GM23338 (cell line): ENCODE measurements at regions not wholly inside any gene's neighbourhood (a gene's known extent, or its start where the extent isn't known, plus 50 kb on each side); places are given as distances from the start of the nearest gene placed in this dataset.

Experiments
- ATAC-seq: fragments of 200-7000 bp; cut with Tn5 transposase; 3 replicates; pipeline ENCODE4 v1.9.1; 2020
- DNase-seq: peaks from one replicate; pipeline ENCODE4 v3.0.0-alpha.2; 2015; ENCODE audit warnings: low spot score
- H2AFZ ChIP-seq: fragments of 200-600 bp; sonication (generic); 2 replicates; pipeline ENCODE4 v1.8.0; 2016; ENCODE audit warnings: antibody characterized with exemption, mild to moderate bottlenecking, moderate library complexity
- H3F3A ChIP-seq: fragments of 200-600 bp; sonication (generic); replicated peaks from 2 replicates; pipeline ENCODE4 v1.8.0; 2017; ENCODE audit warnings: antibody characterized with exemption, mixed run types, low read depth
- H3K27ac ChIP-seq: fragments of 200-600 bp; sonication (generic); 2 replicates; pipeline ENCODE4 v1.6.1; 2016; ENCODE audit warnings: low read depth
- H3K27me3 ChIP-seq: fragments of 200-600 bp; sonication (generic); 2 replicates; pipeline ENCODE4 v1.8.0; 2016; ENCODE audit warnings: mild to moderate bottlenecking, mixed run types, moderate library complexity; ENCODE audit not compliant: insufficient read depth
- H3K36me3 ChIP-seq: fragments of 200-600 bp; sonication (generic); 2 replicates; pipeline ENCODE4 v1.8.0; 2016; ENCODE audit warnings: mild to moderate bottlenecking; ENCODE audit not compliant: insufficient read depth
- H3K4me1 ChIP-seq: fragments of 200-600 bp; sonication (generic); 2 replicates; pipeline ENCODE4 v1.8.0; 2016; ENCODE audit warnings: mild to moderate bottlenecking, moderate library complexity; ENCODE audit not compliant: insufficient read depth
- H3K4me2 ChIP-seq: fragments of 200-600 bp; sonication (generic); 2 replicates; pipeline ENCODE4 v1.7.1; 2017; ENCODE audit warnings: mixed run types
- H3K4me3 ChIP-seq: fragments of 200-600 bp; sonication (generic); 2 replicates; pipeline ENCODE4 v1.6.1; 2016; ENCODE audit warnings: mixed run types
- H3K79me2 ChIP-seq: fragments of 200-600 bp; sonication (generic); replicated peaks from 2 replicates; pipeline ENCODE4 v1.8.0; 2017; ENCODE audit warnings: mild to moderate bottlenecking; ENCODE audit not compliant: insufficient read depth
- H3K9me2 ChIP-seq: fragments of 200-600 bp; sonication (generic); 2 replicates; pipeline ENCODE4 v1.8.0; 2017; ENCODE audit not compliant: insufficient read depth
- H4K20me1 ChIP-seq: fragments of 200-600 bp; sonication (generic); replicated peaks from 2 replicates; pipeline ENCODE4 v1.8.0; 2017; ENCODE audit warnings: mild to moderate bottlenecking; ENCODE audit not compliant: insufficient read depth
- H3K27ac Mint-ChIP-seq: 2 replicates; pipeline ENCODE4 v1.8.0; 2020; ENCODE audit warnings: inconsistent platforms, mild to moderate bottlenecking, moderate library complexity, mixed read lengths
- H3K27me3 Mint-ChIP-seq: 3 replicates; pipeline ENCODE4 v1.8.0; 2022; ENCODE audit warnings: low read depth, mild to moderate bottlenecking, moderate library complexity, mixed read lengths, inconsistent platforms; ENCODE audit not compliant: insufficient read depth, poor library complexity
- H3K36me3 Mint-ChIP-seq: 3 replicates; pipeline ENCODE4 v1.8.0; 2021; ENCODE audit warnings: low read depth, mild to moderate bottlenecking, inconsistent platforms, moderate library complexity, mixed read lengths
- H3K4me1 Mint-ChIP-seq: 3 replicates; pipeline ENCODE4 v1.8.0; 2020; ENCODE audit warnings: mild to moderate bottlenecking, inconsistent platforms, mixed read lengths
- H3K4me3 Mint-ChIP-seq: 3 replicates; pipeline ENCODE4 v1.8.0; 2021; ENCODE audit warnings: moderate library complexity, mild to moderate bottlenecking, inconsistent platforms, mixed read lengths
- H3K9me3 Mint-ChIP-seq: 3 replicates; pipeline ENCODE4 v1.8.0; 2020; ENCODE audit warnings: moderate library complexity, mild to moderate bottlenecking, inconsistent platforms, mixed read lengths
- EZH2 ChIP-seq: fragments of 200-600 bp; sonication (generic); IDR thresholded peaks from one replicate; pipeline ENCODE4 v1.8.0; 2017; ENCODE audit warnings: antibody characterized with exemption, mild to moderate bottlenecking, low read depth; ENCODE audit not compliant: unreplicated experiment
- JUNB ChIP-seq: IDR thresholded peaks from one replicate; pipeline ENCODE4 v1.6.1; 2016; ENCODE audit warnings: antibody characterized with exemption; ENCODE audit not compliant: unreplicated experiment
- STAT1 ChIP-seq: IDR thresholded peaks from one replicate; pipeline ENCODE4 v1.6.1; 2016; ENCODE audit warnings: antibody characterized with exemption; ENCODE audit not compliant: unreplicated experiment
- TF ChIP-seq, protein P1 (sequence below): IDR thresholded peaks from 2 replicates; pipeline ENCODE4 v1.6.1; 2016; ENCODE audit warnings: antibody characterized with exemption
- TF ChIP-seq, protein P2 (sequence below): IDR thresholded peaks from one replicate; pipeline ENCODE4 v1.6.1; 2018; ENCODE audit warnings: antibody characterized with exemption; ENCODE audit not compliant: unreplicated experiment
- TF ChIP-seq, protein P3 (sequence below), 2 experiments: fragments of 200-600 bp in 1 of 2; sonication (generic) in 1 of 2; conservative IDR thresholded peaks; 2 replicates each; pipeline versions ENCODE4 v1.5.1 to v1.6.1; 2016 to 2017; ENCODE audit warnings: antibody characterized with exemption in 2 of 2, low read depth in 2 of 2, mild to moderate bottlenecking in 2 of 2, moderate library complexity in 1 of 2

DNA sequence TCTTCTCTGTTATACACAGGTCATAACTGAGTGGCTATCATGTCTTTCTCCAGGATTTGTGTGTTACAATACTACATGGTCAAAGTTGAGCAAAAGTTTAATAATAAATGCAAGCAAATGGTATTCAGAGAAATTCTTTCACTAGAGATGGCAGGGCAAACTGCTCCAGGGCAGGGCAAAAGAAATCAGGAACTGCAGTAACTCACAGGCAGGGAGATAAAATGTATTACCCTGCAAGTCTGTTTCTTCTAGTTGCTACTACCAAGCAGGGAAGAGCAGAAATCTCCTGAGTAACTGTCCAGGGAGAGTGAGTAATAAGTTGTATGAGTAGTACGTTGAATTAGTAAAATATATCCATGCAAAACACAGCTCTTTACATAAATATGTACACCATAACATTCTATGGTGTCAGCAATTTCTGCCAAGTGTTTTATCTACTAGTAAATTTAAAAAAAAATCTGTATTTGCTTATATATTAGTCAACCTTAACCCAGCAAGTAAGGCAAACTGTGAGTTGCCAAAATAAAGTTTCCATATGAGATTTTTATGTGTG, 404.1 kb downstream of the ZEB2 start:
- no peak overlapping the region for H3K27ac Mint-ChIP-seq

DNA sequence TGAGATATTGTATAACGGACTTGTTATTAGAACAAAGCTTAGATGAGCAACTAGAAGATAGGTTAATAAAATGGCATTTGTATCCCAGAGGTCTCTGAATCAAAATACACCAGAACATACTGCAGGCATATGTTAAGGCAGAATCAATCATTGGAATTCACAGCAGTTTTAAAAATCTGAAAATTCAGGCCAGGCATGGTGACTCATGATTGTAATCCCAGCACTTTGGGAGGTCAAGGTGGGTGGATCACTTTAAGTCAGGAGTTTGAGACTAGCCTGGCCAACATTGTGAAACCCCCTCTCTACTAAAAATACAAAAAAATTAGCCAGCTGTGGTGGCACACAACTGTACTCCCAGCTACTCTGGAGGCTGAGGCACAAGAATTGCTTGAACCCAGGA, 405.2 kb downstream of the ZEB2 start:
- Mint-ChIP-seq H3K9me3 (peaks cover 4% of the 10 kb centered on the region; the same call in 1 of the 3 replicates), H3K4me1 (peaks cover 3% of the 10 kb centered on the region; the same call in 1 of the 3 replicates)
- no peak for TF ChIP-seq JUNB
- TF ChIP-seq STAT1: no peak

More for the DNA sequence above, 404.1 kb downstream of the ZEB2 start:
- no peak for DNase-seq
- Histone ChIP-seq H3K36me3 (no peaks in the 10 kb centered on the region), H3K4me1 (no peaks in the 10 kb centered on the region), H3K4me2 (no peak overlapping the region), H3F3A (no peaks in the 10 kb centered on the region), H3K79me2 (no peaks in the 10 kb centered on the region), H3K4me3 (no peak overlapping the region), H3K27ac (no peak overlapping the region), H3K9me2 (no peaks in the 10 kb centered on the region), H3K27me3 (no peaks in the 10 kb centered on the region), H2AFZ (no peak overlapping the region), H4K20me1 (no peaks in the 10 kb centered on the region)
- H3K4me1 Mint-ChIP-seq: peaks cover 3% of the 10 kb centered on the region; the same call in 1 of the 3 replicates
- TF ChIP-seq, protein P1, sequence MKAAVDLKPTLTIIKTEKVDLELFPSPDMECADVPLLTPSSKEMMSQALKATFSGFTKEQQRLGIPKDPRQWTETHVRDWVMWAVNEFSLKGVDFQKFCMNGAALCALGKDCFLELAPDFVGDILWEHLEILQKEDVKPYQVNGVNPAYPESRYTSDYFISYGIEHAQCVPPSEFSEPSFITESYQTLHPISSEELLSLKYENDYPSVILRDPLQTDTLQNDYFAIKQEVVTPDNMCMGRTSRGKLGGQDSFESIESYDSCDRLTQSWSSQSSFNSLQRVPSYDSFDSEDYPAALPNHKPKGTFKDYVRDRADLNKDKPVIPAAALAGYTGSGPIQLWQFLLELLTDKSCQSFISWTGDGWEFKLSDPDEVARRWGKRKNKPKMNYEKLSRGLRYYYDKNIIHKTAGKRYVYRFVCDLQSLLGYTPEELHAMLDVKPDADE: no peak
- TF ChIP-seq, protein P2, sequence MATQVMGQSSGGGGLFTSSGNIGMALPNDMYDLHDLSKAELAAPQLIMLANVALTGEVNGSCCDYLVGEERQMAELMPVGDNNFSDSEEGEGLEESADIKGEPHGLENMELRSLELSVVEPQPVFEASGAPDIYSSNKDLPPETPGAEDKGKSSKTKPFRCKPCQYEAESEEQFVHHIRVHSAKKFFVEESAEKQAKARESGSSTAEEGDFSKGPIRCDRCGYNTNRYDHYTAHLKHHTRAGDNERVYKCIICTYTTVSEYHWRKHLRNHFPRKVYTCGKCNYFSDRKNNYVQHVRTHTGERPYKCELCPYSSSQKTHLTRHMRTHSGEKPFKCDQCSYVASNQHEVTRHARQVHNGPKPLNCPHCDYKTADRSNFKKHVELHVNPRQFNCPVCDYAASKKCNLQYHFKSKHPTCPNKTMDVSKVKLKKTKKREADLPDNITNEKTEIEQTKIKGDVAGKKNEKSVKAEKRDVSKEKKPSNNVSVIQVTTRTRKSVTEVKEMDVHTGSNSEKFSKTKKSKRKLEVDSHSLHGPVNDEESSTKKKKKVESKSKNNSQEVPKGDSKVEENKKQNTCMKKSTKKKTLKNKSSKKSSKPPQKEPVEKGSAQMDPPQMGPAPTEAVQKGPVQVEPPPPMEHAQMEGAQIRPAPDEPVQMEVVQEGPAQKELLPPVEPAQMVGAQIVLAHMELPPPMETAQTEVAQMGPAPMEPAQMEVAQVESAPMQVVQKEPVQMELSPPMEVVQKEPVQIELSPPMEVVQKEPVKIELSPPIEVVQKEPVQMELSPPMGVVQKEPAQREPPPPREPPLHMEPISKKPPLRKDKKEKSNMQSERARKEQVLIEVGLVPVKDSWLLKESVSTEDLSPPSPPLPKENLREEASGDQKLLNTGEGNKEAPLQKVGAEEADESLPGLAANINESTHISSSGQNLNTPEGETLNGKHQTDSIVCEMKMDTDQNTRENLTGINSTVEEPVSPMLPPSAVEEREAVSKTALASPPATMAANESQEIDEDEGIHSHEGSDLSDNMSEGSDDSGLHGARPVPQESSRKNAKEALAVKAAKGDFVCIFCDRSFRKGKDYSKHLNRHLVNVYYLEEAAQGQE: no peak
- TF ChIP-seq, protein P3, sequence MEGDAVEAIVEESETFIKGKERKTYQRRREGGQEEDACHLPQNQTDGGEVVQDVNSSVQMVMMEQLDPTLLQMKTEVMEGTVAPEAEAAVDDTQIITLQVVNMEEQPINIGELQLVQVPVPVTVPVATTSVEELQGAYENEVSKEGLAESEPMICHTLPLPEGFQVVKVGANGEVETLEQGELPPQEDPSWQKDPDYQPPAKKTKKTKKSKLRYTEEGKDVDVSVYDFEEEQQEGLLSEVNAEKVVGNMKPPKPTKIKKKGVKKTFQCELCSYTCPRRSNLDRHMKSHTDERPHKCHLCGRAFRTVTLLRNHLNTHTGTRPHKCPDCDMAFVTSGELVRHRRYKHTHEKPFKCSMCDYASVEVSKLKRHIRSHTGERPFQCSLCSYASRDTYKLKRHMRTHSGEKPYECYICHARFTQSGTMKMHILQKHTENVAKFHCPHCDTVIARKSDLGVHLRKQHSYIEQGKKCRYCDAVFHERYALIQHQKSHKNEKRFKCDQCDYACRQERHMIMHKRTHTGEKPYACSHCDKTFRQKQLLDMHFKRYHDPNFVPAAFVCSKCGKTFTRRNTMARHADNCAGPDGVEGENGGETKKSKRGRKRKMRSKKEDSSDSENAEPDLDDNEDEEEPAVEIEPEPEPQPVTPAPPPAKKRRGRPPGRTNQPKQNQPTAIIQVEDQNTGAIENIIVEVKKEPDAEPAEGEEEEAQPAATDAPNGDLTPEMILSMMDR (conservative IDR thresholded peaks at IDR 0.05; ENCODE audit: low read depth in 2 of 2): no peak
- TF ChIP-seq EZH2: no peak
- ATAC-seq: no peak
- peaks cover 4% of the 10 kb centered on the region; the same call in 1 of the 3 replicates for H3K9me3 Mint-ChIP-seq
- H3K4me3 Mint-ChIP-seq: no peak overlapping the region
- peaks cover 11% of the 10 kb centered on the region; the same call in 2 of the 3 replicates for H3K36me3 Mint-ChIP-seq
- H3K27me3 Mint-ChIP-seq: peaks cover 1% of the 10 kb centered on the region

More for the DNA sequence above, 405.2 kb downstream of the ZEB2 start:
- Histone ChIP-seq H3K9me2 (no peaks in the 10 kb centered on the region), H3K4me1 (no peaks in the 10 kb centered on the region), H4K20me1 (no peaks in the 10 kb centered on the region), H2AFZ (no peak overlapping the region), H3K4me2 (no peak overlapping the region), H3F3A (no peaks in the 10 kb centered on the region), H3K36me3 (no peaks in the 10 kb centered on the region), H3K27me3 (no peaks in the 10 kb centered on the region), H3K27ac (no peak overlapping the region), H3K79me2 (no peaks in the 10 kb centered on the region), H3K4me3 (no peak overlapping the region)
- peaks cover 11% of the 10 kb centered on the region; the same call in 2 of the 3 replicates for H3K36me3 Mint-ChIP-seq
- DNase-seq (no peak), ATAC-seq (no peak)
- peak overlapping the region; percentile 80 for H3K27ac Mint-ChIP-seq
- no peak overlapping the region for H3K4me3 Mint-ChIP-seq
- H3K27me3 Mint-ChIP-seq: no peaks in the 10 kb centered on the region
